ENCODE measurements at regions not wholly inside any gene's neighbourhood (a gene's known extent, or its start where the extent isn't known, plus 50 kb on each side); places are given as distances from the start of the nearest gene placed in this dataset.

DNA sequence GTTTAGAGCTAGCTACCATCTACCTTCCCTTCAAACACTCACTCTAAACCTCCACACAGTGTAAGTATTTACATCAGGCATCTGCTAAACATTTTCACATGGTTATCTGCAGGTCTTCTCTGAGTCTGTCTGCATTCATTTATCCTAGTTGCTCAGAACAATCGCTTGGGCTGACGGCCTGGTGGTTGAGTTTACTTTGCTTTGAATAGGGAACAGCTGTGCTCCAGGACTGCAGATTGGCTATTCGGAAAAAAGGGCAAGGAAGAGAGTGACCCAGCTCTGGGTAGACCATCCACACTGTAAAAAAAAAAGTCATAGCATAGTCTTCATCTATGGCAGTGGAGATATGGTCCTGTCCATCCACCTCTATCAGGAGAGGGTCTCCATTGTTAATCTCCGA, 115.3 kb upstream of the ESR1 start:
- no peak overlapping the region for H3K4me2 ChIP-seq
- no peaks in the 10 kb centered on the region for H3K79me2 ChIP-seq (ENCODE audit: insufficient read depth)
- POLR2A ChIA-PET = no interaction called here
- no peaks in the 10 kb centered on the region for H3K9me2 ChIP-seq
- H3K4me3 ChIP-seq (ENCODE audit: low read depth in 2 of 2, low read length in 1 of 2) = no peak overlapping the region
- no peaks in the 10 kb centered on the region for H3K27me3 ChIP-seq (ENCODE audit: insufficient read depth)
- H3K9me3 ChIP-seq = no peaks in the 10 kb centered on the region
- no peak overlapping the region for H3K9ac ChIP-seq
- no peak overlapping the region for H3K27ac ChIP-seq (ENCODE audit: low read depth in 2 of 2, low read length in 1 of 2)
- no peak for TF ChIP-seq EP300 (IDR thresholded peaks at IDR 0.05; ENCODE audit: borderline replicate concordance in 1 of 2, low read depth in 1 of 2, low read length in 1 of 2)
- no peak for TF ChIP-seq TEAD4 (IDR thresholded peaks at IDR 0.05; ENCODE audit: borderline replicate concordance, insufficient read depth)
- TF ChIP-seq, protein P1, sequence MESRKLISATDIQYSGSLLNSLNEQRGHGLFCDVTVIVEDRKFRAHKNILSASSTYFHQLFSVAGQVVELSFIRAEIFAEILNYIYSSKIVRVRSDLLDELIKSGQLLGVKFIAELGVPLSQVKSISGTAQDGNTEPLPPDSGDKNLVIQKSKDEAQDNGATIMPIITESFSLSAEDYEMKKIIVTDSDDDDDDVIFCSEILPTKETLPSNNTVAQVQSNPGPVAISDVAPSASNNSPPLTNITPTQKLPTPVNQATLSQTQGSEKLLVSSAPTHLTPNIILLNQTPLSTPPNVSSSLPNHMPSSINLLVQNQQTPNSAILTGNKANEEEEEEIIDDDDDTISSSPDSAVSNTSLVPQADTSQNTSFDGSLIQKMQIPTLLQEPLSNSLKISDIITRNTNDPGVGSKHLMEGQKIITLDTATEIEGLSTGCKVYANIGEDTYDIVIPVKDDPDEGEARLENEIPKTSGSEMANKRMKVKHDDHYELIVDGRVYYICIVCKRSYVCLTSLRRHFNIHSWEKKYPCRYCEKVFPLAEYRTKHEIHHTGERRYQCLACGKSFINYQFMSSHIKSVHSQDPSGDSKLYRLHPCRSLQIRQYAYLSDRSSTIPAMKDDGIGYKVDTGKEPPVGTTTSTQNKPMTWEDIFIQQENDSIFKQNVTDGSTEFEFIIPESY (IDR thresholded peaks at IDR 0.05; ENCODE audit: borderline replicate concordance, low read depth) = no peak
- TF ChIP-seq RFX5 (IDR thresholded peaks at IDR 0.05; ENCODE audit: low read length) = no peak
- no peak for TF ChIP-seq NFIC (IDR thresholded peaks at IDR 0.05; ENCODE audit: borderline replicate concordance)
- TF ChIP-seq, protein P2, sequence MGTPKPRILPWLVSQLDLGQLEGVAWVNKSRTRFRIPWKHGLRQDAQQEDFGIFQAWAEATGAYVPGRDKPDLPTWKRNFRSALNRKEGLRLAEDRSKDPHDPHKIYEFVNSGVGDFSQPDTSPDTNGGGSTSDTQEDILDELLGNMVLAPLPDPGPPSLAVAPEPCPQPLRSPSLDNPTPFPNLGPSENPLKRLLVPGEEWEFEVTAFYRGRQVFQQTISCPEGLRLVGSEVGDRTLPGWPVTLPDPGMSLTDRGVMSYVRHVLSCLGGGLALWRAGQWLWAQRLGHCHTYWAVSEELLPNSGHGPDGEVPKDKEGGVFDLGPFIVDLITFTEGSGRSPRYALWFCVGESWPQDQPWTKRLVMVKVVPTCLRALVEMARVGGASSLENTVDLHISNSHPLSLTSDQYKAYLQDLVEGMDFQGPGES (IDR thresholded peaks at IDR 0.05; ENCODE audit: low read depth, low read length) = no peak
- TF ChIP-seq SMC3 (IDR thresholded peaks at IDR 0.05; ENCODE audit: low read depth, low read length) = no peak
- TF ChIP-seq, protein P3, sequence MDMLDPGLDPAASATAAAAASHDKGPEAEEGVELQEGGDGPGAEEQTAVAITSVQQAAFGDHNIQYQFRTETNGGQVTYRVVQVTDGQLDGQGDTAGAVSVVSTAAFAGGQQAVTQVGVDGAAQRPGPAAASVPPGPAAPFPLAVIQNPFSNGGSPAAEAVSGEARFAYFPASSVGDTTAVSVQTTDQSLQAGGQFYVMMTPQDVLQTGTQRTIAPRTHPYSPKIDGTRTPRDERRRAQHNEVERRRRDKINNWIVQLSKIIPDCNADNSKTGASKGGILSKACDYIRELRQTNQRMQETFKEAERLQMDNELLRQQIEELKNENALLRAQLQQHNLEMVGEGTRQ (IDR thresholded peaks at IDR 0.05; ENCODE audit: borderline replicate concordance, low read depth, low read length) = no peak
- no peaks in the 10 kb centered on the region for H3K36me3 ChIP-seq (replicated peaks in 1 of 2; ENCODE audit: control insufficient read depth in 1 of 2, insufficient read depth in 2 of 2, low read length in 1 of 2)
- no peaks in the 10 kb centered on the region for H3F3A ChIP-seq (replicated peaks; ENCODE audit: insufficient read depth)
- H4K20me1 ChIP-seq (ENCODE audit: insufficient read depth) = no peaks in the 10 kb centered on the region
- no peak for DNase-seq
- CTCF ChIA-PET = no interaction called here
- no peaks in the 10 kb centered on the region for H3K4me1 ChIP-seq (ENCODE audit: control insufficient read depth in 1 of 2, insufficient read depth in 2 of 2, low read depth in 1 of 2, low read length in 1 of 2)
- no peak overlapping the region for H2AFZ ChIP-seq (ENCODE audit: low read depth)
- 32% methylated on average over 4 of the region's 4 CpGs for WGBS (ENCODE audit: low lambda C conversion rate)

DNA sequence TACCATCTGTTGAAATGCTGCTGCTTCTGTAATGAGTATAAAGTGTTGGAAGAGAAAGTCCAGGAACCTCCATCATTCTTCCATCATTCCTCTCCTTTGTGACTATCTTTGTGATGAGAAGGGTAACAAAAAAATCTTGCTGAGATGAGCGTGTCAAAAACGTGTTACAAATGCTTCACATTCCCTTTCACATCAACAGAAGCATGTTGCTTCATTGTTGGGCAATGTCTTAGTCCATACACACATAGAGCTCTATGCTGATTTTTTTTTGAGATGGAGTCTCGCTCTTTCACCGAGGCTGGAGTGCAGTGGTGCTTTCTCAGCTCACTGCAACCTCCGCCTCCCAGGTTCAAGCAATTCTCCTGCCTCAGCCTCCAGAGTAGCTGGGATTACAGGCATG, 114.1 kb upstream of the ESR1 start:
- H3K79me2 ChIP-seq (ENCODE audit: insufficient read depth) = no peaks in the 10 kb centered on the region
- no peak overlapping the region for H3K9ac ChIP-seq
- no peaks in the 10 kb centered on the region for H3K4me1 ChIP-seq (ENCODE audit: control insufficient read depth in 1 of 2, insufficient read depth in 2 of 2, low read depth in 1 of 2, low read length in 1 of 2)
- no peak overlapping the region for H3K27ac ChIP-seq (ENCODE audit: low read depth in 2 of 2, low read length in 1 of 2)
- H3K36me3 ChIP-seq (replicated peaks in 1 of 2; ENCODE audit: control insufficient read depth in 1 of 2, insufficient read depth in 2 of 2, low read length in 1 of 2) = no peaks in the 10 kb centered on the region
- H3K9me3 ChIP-seq = no peaks in the 10 kb centered on the region
- DNase-seq = no peak
- no peaks in the 10 kb centered on the region for H3F3A ChIP-seq (replicated peaks; ENCODE audit: insufficient read depth)
- no peak overlapping the region for H3K4me3 ChIP-seq (ENCODE audit: low read depth in 2 of 2, low read length in 1 of 2)
- H3K9me2 ChIP-seq = no peaks in the 10 kb centered on the region
- CTCF ChIA-PET = interaction anchor here (1.6 kb wide), 1 partner anchor 18 kb away, joined by 5 read pairs; no protein-coding TSS in a partner anchor
- no peaks in the 10 kb centered on the region for H4K20me1 ChIP-seq (ENCODE audit: insufficient read depth)
- H2AFZ ChIP-seq (ENCODE audit: low read depth) = no peak overlapping the region
- no peaks in the 10 kb centered on the region for H3K27me3 ChIP-seq (ENCODE audit: insufficient read depth)
- POLR2A ChIA-PET = no interaction called here
- no peak overlapping the region for H3K4me2 ChIP-seq
- WGBS (ENCODE audit: low lambda C conversion rate) = 26% methylated on average over 5 of the region's 5 CpGs
- TF ChIP-seq, protein P4, sequence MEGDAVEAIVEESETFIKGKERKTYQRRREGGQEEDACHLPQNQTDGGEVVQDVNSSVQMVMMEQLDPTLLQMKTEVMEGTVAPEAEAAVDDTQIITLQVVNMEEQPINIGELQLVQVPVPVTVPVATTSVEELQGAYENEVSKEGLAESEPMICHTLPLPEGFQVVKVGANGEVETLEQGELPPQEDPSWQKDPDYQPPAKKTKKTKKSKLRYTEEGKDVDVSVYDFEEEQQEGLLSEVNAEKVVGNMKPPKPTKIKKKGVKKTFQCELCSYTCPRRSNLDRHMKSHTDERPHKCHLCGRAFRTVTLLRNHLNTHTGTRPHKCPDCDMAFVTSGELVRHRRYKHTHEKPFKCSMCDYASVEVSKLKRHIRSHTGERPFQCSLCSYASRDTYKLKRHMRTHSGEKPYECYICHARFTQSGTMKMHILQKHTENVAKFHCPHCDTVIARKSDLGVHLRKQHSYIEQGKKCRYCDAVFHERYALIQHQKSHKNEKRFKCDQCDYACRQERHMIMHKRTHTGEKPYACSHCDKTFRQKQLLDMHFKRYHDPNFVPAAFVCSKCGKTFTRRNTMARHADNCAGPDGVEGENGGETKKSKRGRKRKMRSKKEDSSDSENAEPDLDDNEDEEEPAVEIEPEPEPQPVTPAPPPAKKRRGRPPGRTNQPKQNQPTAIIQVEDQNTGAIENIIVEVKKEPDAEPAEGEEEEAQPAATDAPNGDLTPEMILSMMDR (IDR thresholded peaks at IDR 0.05) = no peak
- TF ChIP-seq SMC3 (IDR thresholded peaks at IDR 0.05; ENCODE audit: low read depth, low read length) (no peak), MXI1 (IDR thresholded peaks at IDR 0.05; ENCODE audit: low read depth, low read length) (no peak), ELF1 (IDR thresholded peaks at IDR 0.05) (no peak), FOSL2 (IDR thresholded peaks at IDR 0.05; ENCODE audit: borderline replicate concordance, low read depth) (no peak), RXRA (IDR thresholded peaks at IDR 0.05; ENCODE audit: borderline replicate concordance, low read depth) (no peak)
- TF ChIP-seq, protein P2 (IDR thresholded peaks at IDR 0.05; ENCODE audit: low read depth, low read length) = no peak
- TF ChIP-seq, protein P3 (IDR thresholded peaks at IDR 0.05; ENCODE audit: borderline replicate concordance, low read depth, low read length) = no peak
- TF ChIP-seq, protein P5, sequence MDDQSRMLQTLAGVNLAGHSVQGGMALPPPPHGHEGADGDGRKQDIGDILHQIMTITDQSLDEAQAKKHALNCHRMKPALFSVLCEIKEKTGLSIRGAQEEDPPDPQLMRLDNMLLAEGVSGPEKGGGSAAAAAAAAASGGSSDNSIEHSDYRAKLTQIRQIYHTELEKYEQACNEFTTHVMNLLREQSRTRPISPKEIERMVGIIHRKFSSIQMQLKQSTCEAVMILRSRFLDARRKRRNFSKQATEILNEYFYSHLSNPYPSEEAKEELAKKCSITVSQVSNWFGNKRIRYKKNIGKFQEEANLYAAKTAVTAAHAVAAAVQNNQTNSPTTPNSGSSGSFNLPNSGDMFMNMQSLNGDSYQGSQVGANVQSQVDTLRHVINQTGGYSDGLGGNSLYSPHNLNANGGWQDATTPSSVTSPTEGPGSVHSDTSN (IDR thresholded peaks at IDR 0.05) = no peak
